Ovary (tissue), 7 donors: ENCODE measurements at regions not wholly inside any gene's neighbourhood (a gene's known extent, or its start where the extent isn't known, plus 50 kb on each side); places are given as distances from the start of the nearest gene placed in this dataset.

Source experiments
- DNase-seq, 5 donors: peaks; one replicate each; pipeline ENCODE4 v3.0.0-alpha.2; 2019 to 2020
- H3K27ac ChIP-seq, 2 donors: fragments of 200-600 bp; one replicate each; pipeline versions ENCODE4 v1.5.1 to v1.8.0; 2019 to 2022
- H3K27me3 ChIP-seq: fragments of 200-600 bp; one replicate; pipeline ENCODE4 v1.8.0; 2022
- H3K36me3 ChIP-seq: fragments of 200-600 bp; sonication (generic); one replicate; pipeline ENCODE4 v1.5.1; 2019
- H3K4me1 ChIP-seq: one replicate; pipeline ENCODE4 v1.8.1; 2013; ENCODE audit warnings: mild to moderate bottlenecking, moderate library complexity; ENCODE audit not compliant: insufficient read depth
- H3K4me3 ChIP-seq: fragments of 200-600 bp; sonication (generic); one replicate; pipeline ENCODE4 v1.5.1; 2017
- H3K9me3 ChIP-seq, 2 donors: fragments of 200-600 bp in 1 of 2; sonication (generic) in 1 of 2; one replicate each; pipeline versions ENCODE4 v1.5.1 to v1.8.1; 2013 to 2019; ENCODE audit warnings: mild to moderate bottlenecking in 1 of 2, moderate library complexity in 1 of 2
- EP300 ChIP-seq: sonication (generic); formaldehyde crosslinking; IDR thresholded peaks from one replicate; pipeline ENCODE4 v1.6.1; 2017; ENCODE audit warnings: antibody characterized with exemption
- POLR2A ChIP-seq: fragments of 450-650 bp; IDR thresholded peaks from one replicate; pipeline ENCODE4 v1.6.1; 2017; ENCODE audit warnings: antibody characterized with exemption, mild to moderate bottlenecking, moderate library complexity
- WGBS, 3 donors: extraction: QIAGEN DNeasy Blood & Tissue Kit in 1 of 3; methylation state at CpG; one replicate each; pipeline versions ENCODE4 v1.1.5 to v1.1.7; 2013 to 2017; 5-methylcytosine and 5-hydroxymethylcytosine counted together
- intact Hi-C, 4 donors: fragments of 100-400 bp; cut with DNase I; formaldehyde crosslinking; loops; one replicate each; pipeline versions ENCODE4 v1.11.0 to v1.15.1; 2022 to 2023
- TF ChIP-seq, protein P1 (sequence below), 3 donors: fragments of 450-650 bp in 2 of 3; fragments of 200-600 bp in 1 of 3; IDR thresholded peaks; one replicate each; pipeline versions ENCODE4 v1.5.1 to v1.8.0; 2016 to 2022; ENCODE audit warnings: antibody characterized with exemption in 3 of 3, mild to moderate bottlenecking in 1 of 3
- donor health status: DM: no; HTN: no; CAD: no; lungs with moderate emphysema.
- donor health status: DM: no; HTN: no; CAD: no.
- donor health status: Bipolar disorder and iron deficiency.
- donor health status: DM: no; HTN: no; CAD: no.
- donor health status: DM: yes; HTN: yes; CAD: no.

DNA sequence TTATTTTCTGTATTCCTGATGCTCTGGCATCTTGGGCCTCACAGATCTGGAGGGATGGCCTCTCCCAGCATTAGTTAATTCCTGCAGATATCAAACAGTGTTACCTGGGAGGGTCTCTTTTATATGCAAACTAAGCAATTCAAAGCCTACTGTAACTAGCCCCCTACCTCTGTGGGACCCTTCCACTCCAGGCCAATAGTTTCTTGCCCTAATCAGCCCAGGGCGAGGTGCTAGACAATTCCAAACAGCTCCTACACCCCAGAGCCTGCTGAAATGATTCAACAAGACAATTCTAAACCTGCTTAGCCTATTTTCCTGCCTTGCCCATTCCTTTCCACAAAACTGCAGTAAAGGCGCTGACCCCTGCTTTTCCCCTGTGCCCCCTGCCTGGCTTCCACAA lies 106.6 kb upstream of the IGSF10 start:
- no peak overlapping the region for H3K4me3 ChIP-seq
- 85 to 92% (median 89%) methylated on average over 2 of the region's 2 CpGs for WGBS, 3 donors
- H3K27me3 ChIP-seq: no peaks in the 10 kb centered on the region
- no peak overlapping the region for H3K27ac ChIP-seq
- intact Hi-C loops: no loop called here
- no peak for DNase-seq
- no peaks in the 10 kb centered on the region for H3K9me3 ChIP-seq
- no peaks in the 10 kb centered on the region for H3K4me1 ChIP-seq
- no peak for TF ChIP-seq EP300
- TF ChIP-seq, protein P1, sequence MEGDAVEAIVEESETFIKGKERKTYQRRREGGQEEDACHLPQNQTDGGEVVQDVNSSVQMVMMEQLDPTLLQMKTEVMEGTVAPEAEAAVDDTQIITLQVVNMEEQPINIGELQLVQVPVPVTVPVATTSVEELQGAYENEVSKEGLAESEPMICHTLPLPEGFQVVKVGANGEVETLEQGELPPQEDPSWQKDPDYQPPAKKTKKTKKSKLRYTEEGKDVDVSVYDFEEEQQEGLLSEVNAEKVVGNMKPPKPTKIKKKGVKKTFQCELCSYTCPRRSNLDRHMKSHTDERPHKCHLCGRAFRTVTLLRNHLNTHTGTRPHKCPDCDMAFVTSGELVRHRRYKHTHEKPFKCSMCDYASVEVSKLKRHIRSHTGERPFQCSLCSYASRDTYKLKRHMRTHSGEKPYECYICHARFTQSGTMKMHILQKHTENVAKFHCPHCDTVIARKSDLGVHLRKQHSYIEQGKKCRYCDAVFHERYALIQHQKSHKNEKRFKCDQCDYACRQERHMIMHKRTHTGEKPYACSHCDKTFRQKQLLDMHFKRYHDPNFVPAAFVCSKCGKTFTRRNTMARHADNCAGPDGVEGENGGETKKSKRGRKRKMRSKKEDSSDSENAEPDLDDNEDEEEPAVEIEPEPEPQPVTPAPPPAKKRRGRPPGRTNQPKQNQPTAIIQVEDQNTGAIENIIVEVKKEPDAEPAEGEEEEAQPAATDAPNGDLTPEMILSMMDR (IDR thresholded peaks at IDR 0.05): no peak
- no peak for TF ChIP-seq POLR2A
- no peaks in the 10 kb centered on the region for H3K36me3 ChIP-seq

DNA sequence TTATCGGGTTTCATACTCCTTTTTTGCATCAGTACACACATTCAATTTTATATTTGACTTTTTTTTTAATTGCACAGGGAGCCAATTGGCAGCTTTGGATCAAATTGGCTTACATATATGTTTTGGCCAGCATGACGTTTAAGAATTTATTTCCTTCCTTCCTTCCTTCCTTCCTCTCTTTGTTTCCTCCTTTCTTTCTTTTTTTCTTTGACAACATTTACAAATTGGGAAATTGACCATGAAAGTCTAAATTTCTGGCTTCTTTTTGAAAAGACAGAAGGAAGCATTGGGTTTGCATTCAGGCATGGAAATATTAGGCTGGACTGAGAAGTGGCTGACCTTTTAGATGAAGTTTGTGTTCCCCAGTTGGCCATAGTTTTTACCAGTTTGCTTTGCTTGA lies 103.4 kb upstream of the IGSF10 start:
- WGBS, 3 donors: 75 to 80% (median 77%) methylated on average over 2 of the region's 2 CpGs
- H3K36me3 ChIP-seq: no peaks in the 10 kb centered on the region
- TF ChIP-seq, protein P1 (IDR thresholded peaks at IDR 0.05): no peak
- no peak for TF ChIP-seq POLR2A
- TF ChIP-seq EP300: no peak
- H3K27me3 ChIP-seq: no peaks in the 10 kb centered on the region
- H3K4me1 ChIP-seq: no peaks in the 10 kb centered on the region
- no peak for DNase-seq
- H3K27ac ChIP-seq: no peak overlapping the region
- intact Hi-C loops: no loop called here
- no peaks in the 10 kb centered on the region for H3K9me3 ChIP-seq
- no peak overlapping the region for H3K4me3 ChIP-seq

DNA sequence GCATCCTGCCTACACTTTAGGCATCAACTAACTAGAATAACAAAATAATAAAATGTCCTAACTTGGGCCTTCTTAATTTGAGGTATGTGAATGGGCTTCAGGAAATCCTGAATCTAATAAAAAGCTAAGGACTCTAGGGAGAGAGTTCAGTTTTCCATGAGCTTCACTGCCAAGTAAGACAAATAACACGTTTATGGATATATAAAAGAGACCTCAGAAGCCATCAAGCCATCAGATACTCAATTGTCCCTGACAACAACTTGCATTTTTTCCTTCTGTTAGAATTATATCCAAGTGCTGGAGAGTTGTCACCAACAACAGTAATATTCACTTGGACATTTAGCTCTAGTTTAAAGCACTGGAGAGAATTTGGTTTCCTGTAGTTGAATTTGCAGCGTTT lies 102.4 kb upstream of the IGSF10 start:
- no peak overlapping the region for H3K4me3 ChIP-seq
- no peaks in the 10 kb centered on the region for H3K4me1 ChIP-seq
- no peak for DNase-seq
- H3K9me3 ChIP-seq: no peaks in the 10 kb centered on the region
- 60 to 65% (median 63%) methylated on average over 2 of the region's 2 CpGs for WGBS, 3 donors
- intact Hi-C loops: no loop called here
- no peak overlapping the region for H3K27ac ChIP-seq
- H3K36me3 ChIP-seq: no peaks in the 10 kb centered on the region
- no peak for TF ChIP-seq POLR2A
- TF ChIP-seq EP300: no peak
- TF ChIP-seq, protein P1 (IDR thresholded peaks at IDR 0.05): no peak
- no peaks in the 10 kb centered on the region for H3K27me3 ChIP-seq

DNA sequence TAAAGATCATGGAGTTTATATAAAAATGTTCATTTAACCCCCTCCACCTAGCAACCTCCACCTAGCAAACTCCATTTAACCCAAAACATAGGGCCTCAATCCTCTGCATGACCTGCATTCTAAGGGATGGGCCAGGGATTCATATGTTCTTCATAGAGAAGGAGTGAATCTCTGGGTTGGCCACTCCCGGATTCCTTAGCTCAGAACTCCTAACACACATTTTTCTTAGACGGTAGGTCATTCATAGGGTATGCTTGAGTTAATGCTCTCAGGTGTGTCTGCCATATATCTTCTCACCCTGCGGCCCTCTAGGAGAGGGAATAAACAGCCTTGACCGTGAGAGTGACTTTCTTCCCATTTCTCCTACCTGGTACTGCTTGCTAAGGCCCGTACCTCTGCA lies 102.0 kb upstream of the IGSF10 start:
- H3K9me3 ChIP-seq: no peaks in the 10 kb centered on the region
- WGBS, 3 donors: 95 to 98% (median 96%) methylated on average over 5 of the region's 5 CpGs
- no peaks in the 10 kb centered on the region for H3K36me3 ChIP-seq
- no peaks in the 10 kb centered on the region for H3K27me3 ChIP-seq
- no peak for DNase-seq
- intact Hi-C loops: no loop called here
- TF ChIP-seq EP300: no peak
- no peak for TF ChIP-seq POLR2A
- TF ChIP-seq, protein P1 (IDR thresholded peaks at IDR 0.05): no peak
- H3K27ac ChIP-seq: no peak overlapping the region
- no peak overlapping the region for H3K4me3 ChIP-seq
- H3K4me1 ChIP-seq: no peaks in the 10 kb centered on the region

DNA sequence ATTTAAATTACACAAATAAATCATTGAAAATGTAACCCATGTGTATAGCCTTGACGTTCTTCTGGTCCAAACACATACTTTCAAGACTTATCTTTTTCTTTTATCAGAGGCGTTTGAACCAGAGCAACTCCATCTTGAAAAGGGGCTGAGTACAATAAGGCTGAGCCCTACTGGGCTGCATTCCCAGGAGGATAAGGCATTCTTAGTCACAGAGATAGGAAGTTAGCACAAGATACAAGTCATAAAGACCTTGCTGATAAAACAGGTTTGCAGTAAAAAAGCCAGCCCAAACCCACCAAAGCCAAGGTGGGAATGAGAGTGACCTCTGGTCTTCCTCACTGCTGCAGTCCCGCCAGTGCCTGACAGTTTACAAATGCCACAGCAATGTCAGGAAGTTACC lies 101.0 kb upstream of the IGSF10 start:
- no peaks in the 10 kb centered on the region for H3K36me3 ChIP-seq
- H3K27ac ChIP-seq: no peak overlapping the region
- WGBS, 3 donors: 8 to 24% (median 12%) methylated on average over 3 of the region's 3 CpGs
- H3K9me3 ChIP-seq: no peaks in the 10 kb centered on the region
- TF ChIP-seq, protein P1 (IDR thresholded peaks at IDR 0.05): no peak
- no peak for TF ChIP-seq EP300
- no peak for TF ChIP-seq POLR2A
- intact Hi-C loops: no loop called here
- H3K4me3 ChIP-seq: no peak overlapping the region
- no peak for DNase-seq
- no peaks in the 10 kb centered on the region for H3K4me1 ChIP-seq
- H3K27me3 ChIP-seq: no peaks in the 10 kb centered on the region
